Neural crest cell (in vitro differentiated cells): ENCODE measurements at regions not wholly inside any gene's neighbourhood (a gene's known extent, or its start where the extent isn't known, plus 50 kb on each side); places are given as distances from the start of the nearest gene placed in this dataset.

Experiments used
- DNase-seq: peaks from one replicate; pipeline ENCODE4 v3.0.0; 2021; ENCODE audit warnings: low read depth, mixed read lengths, low spot score
- H3K27ac Mint-ChIP-seq: one replicate; pipeline ENCODE4 v1.8.0; 2021; ENCODE audit warnings: mild to moderate bottlenecking, mixed read lengths; ENCODE audit not compliant: unreplicated experiment
- H3K27me3 Mint-ChIP-seq: 2 replicates; pipeline ENCODE4 v1.8.0; 2021; ENCODE audit warnings: low read depth, mild to moderate bottlenecking, mixed read lengths
- H3K36me3 Mint-ChIP-seq: 2 replicates; pipeline ENCODE4 v1.8.0; 2021; ENCODE audit warnings: low read depth, mild to moderate bottlenecking, mixed read lengths
- H3K4me1 Mint-ChIP-seq: 2 replicates; pipeline ENCODE4 v1.8.0; 2021; ENCODE audit warnings: mixed read lengths
- H3K4me3 Mint-ChIP-seq: one replicate; pipeline ENCODE4 v1.8.0; 2021; ENCODE audit warnings: mild to moderate bottlenecking, mixed read lengths
- H3K9me3 Mint-ChIP-seq: 2 replicates; pipeline ENCODE4 v1.8.0; 2021; ENCODE audit warnings: mixed read lengths
- TF ChIP-seq, protein P1 (sequence below): fragments of 200-600 bp; sonication (generic); conservative IDR thresholded peaks from 2 replicates; pipeline ENCODE4 v1.5.0; 2021; ENCODE audit warnings: antibody characterized with exemption, mild to moderate bottlenecking

- Mint-ChIP-seq H3K4me3 (no peak overlapping the region), H3K27ac (no peak overlapping the region), H3K4me1 (peaks cover 5% of the 10 kb centered on the region), H3K9me3 (peaks cover 8% of the 10 kb centered on the region), H3K27me3 (no peaks in the 10 kb centered on the region), H3K36me3 (no peaks in the 10 kb centered on the region)
- no peak for DNase-seq
- TF ChIP-seq, protein P1, sequence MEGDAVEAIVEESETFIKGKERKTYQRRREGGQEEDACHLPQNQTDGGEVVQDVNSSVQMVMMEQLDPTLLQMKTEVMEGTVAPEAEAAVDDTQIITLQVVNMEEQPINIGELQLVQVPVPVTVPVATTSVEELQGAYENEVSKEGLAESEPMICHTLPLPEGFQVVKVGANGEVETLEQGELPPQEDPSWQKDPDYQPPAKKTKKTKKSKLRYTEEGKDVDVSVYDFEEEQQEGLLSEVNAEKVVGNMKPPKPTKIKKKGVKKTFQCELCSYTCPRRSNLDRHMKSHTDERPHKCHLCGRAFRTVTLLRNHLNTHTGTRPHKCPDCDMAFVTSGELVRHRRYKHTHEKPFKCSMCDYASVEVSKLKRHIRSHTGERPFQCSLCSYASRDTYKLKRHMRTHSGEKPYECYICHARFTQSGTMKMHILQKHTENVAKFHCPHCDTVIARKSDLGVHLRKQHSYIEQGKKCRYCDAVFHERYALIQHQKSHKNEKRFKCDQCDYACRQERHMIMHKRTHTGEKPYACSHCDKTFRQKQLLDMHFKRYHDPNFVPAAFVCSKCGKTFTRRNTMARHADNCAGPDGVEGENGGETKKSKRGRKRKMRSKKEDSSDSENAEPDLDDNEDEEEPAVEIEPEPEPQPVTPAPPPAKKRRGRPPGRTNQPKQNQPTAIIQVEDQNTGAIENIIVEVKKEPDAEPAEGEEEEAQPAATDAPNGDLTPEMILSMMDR = no peak
Measured at GRCh38 chr9:85204176-85204575, 534.6 kb downstream of the NTRK2 start.

- no peak overlapping the region for H3K27ac Mint-ChIP-seq
- H3K4me1 Mint-ChIP-seq = peaks cover 5% of the 10 kb centered on the region
- no peaks in the 10 kb centered on the region for H3K27me3 Mint-ChIP-seq
- no peak for DNase-seq
- TF ChIP-seq, protein P1 = no peak
- no peak overlapping the region for H3K4me3 Mint-ChIP-seq
- H3K36me3 Mint-ChIP-seq = no peaks in the 10 kb centered on the region
- H3K9me3 Mint-ChIP-seq = peaks cover 8% of the 10 kb centered on the region
Measured at GRCh38 chr9:85202596-85202995, 533.1 kb downstream of the NTRK2 start.

DNA sequence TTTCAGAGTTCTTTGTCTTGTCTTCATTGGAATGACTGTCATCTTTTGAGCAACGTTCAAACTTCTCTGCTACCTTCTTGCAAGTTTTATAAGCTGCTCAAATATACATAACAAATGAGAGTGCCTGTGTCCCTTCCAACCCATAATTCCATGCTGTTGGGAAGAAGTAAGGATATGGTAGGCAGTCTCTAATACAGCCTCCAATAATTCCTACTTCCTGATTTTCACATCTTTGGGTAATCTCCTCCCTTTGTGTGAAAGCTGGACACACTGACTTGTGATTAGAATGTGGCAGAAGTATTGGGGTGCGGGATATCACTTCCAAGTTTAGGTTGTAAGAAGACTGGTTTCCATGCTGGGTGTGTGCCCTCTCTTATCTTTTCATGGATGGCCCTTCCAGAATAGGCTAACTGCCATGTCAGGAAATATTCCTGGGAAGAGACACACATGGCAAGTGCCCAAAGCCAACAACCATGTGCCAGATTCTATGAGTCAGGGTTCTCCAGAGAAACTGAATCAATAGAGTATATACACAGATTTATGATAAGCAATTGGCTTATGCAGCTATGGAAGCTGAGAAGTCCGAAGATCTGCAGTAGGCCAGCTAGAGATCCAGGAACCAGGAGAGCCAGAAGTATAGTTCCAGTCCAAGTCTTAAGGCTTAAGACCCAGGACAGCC, 531.3 kb downstream of the NTRK2 start:
- H3K27ac Mint-ChIP-seq = peak overlapping the region; percentile 69
- no peak for DNase-seq
- H3K27me3 Mint-ChIP-seq = no peaks in the 10 kb centered on the region
- TF ChIP-seq, protein P1 = no peak
- H3K4me3 Mint-ChIP-seq = no peak overlapping the region
- H3K4me1 Mint-ChIP-seq = peaks cover 5% of the 10 kb centered on the region
- H3K36me3 Mint-ChIP-seq = no peaks in the 10 kb centered on the region
- peaks cover 8% of the 10 kb centered on the region for H3K9me3 Mint-ChIP-seq

DNA sequence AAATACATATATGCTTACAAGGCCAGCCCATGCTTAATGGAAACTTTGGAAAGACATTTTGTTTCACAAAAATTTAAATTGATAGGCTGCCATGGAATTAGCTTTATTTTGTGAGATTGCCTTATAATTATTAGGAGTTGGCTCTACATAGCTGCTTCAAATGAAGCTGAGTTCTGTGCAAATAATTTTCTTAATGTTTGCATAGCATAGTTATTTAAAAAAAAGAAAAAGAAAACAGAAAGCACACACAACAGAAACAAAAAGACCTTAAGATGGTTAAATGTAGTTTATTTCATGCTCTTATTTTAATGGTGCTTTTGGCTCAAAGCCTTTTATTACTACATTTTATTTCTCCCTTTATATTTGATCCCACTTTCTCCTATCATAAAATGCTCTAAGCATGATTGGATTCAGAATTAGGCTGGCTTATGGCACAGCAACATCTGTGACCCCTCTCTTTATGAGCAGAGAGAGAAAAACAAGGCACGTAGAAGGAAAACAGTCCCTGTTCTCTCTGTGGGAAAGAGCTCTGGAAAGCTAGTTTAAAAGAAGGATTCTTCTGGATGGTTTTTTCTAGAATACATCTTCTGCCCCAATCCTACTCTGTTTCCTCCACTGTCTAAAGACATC, 530.5 kb downstream of the NTRK2 start:
- no peaks in the 10 kb centered on the region for H3K27me3 Mint-ChIP-seq
- H3K4me3 Mint-ChIP-seq = no peak overlapping the region
- TF ChIP-seq, protein P1 = no peak
- peaks cover 4% of the 10 kb centered on the region for H3K9me3 Mint-ChIP-seq
- peaks cover 5% of the 10 kb centered on the region for H3K4me1 Mint-ChIP-seq
- no peak for DNase-seq
- H3K36me3 Mint-ChIP-seq = peaks cover under 1% of the 10 kb centered on the region
- no peak overlapping the region for H3K27ac Mint-ChIP-seq

DNA sequence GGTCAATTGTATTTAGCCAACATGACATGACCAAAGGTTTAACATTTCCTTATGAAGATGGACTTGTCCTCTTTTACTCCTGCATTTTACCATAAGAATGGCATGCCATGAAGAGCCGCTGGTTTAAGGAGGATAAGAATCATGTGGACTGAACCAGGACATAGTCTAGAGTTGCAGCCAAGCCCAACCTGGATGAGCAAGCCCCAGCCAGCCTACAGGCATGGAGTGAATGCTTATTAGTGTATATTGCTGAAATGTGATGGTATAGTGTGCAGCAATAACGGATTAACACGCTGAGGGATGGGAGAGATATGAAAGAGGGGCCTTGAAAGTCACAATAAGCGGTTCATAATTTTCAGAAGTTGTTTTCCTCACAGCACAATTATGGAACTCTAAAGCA, 523.2 kb downstream of the NTRK2 start:
- peaks cover 12% of the 10 kb centered on the region for H3K9me3 Mint-ChIP-seq
- no peaks in the 10 kb centered on the region for H3K27me3 Mint-ChIP-seq
- H3K4me3 Mint-ChIP-seq = no peak overlapping the region
- H3K27ac Mint-ChIP-seq = no peak overlapping the region
- H3K4me1 Mint-ChIP-seq = no peaks in the 10 kb centered on the region
- H3K36me3 Mint-ChIP-seq = peaks cover 2% of the 10 kb centered on the region
- no peak for DNase-seq
- TF ChIP-seq, protein P1 = no peak
